ENCODE measurements at regions not wholly inside any gene's neighbourhood (a gene's known extent, or its start where the extent isn't known, plus 50 kb on each side); places are given as distances from the start of the nearest gene placed in this dataset.

DNA sequence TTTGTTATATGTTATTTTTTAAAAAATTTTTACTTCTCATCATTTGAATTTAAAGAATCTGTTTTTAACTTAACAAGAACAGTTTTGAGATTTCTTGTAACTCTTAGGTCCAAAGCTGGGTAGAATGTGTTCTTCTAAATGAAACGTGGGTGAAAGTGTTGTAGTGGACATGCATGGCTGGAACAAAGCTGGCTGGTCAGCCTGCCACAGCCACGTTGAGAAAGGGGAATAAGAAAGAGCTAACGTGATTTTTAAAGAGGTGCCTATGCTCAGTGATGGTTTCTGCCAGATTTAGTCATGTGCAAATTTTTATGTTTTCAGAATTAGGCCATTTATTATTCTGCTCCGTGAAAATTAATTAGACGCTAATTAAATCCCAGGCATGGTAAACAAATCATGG, 203.9 kb upstream of the COL3A1 start:
- CTCF ChIA-PET = no interaction called here
- no peak for TF ChIP-seq ARNT (IDR thresholded peaks at IDR 0.05)
- no peak for TF ChIP-seq FOXM1 (IDR thresholded peaks at IDR 0.05; ENCODE audit: borderline replicate concordance)
- TF ChIP-seq ELF4 (IDR thresholded peaks at IDR 0.05) = no peak
- no peak for TF ChIP-seq PKNOX1 (IDR thresholded peaks at IDR 0.05)
- no peak for TF ChIP-seq FOXK2 (IDR thresholded peaks at IDR 0.05)
- no peak for TF ChIP-seq TARDBP (IDR thresholded peaks at IDR 0.05)
- no peak for TF ChIP-seq HDGF (IDR thresholded peaks at IDR 0.05; ENCODE audit: borderline replicate concordance)
- TF ChIP-seq BHLHE40 (IDR thresholded peaks at IDR 0.05; ENCODE audit: borderline replicate concordance) = no peak
- POLR2A ChIA-PET = no interaction called here
- DNase-seq (ENCODE audit: extremely low spot score) = no peak

- no peak for DNase-seq (ENCODE audit: extremely low spot score)
- POLR2A ChIA-PET = no interaction called here
- CTCF ChIA-PET = no interaction called here
- no peak for TF ChIP-seq ZNF384 (IDR thresholded peaks at IDR 0.05)
- TF ChIP-seq SUZ12 (IDR thresholded peaks at IDR 0.05) = no peak
- no peak for TF ChIP-seq TARDBP (IDR thresholded peaks at IDR 0.05)
- no peak for TF ChIP-seq FOXK2 (IDR thresholded peaks at IDR 0.05)
- no peak for TF ChIP-seq ELF4 (IDR thresholded peaks at IDR 0.05)
- TF ChIP-seq LEF1 (IDR thresholded peaks at IDR 0.05; ENCODE audit: borderline replicate concordance) = no peak
- no peak for TF ChIP-seq FOXA1 (IDR thresholded peaks at IDR 0.05)
- no peak for TF ChIP-seq L3MBTL2 (conservative IDR thresholded peaks at IDR 0.05)
- no peak for TF ChIP-seq CTBP1 (IDR thresholded peaks at IDR 0.05; ENCODE audit: borderline replicate concordance)
- no peak for TF ChIP-seq FOXM1 (IDR thresholded peaks at IDR 0.05; ENCODE audit: borderline replicate concordance)
- no peak for TF ChIP-seq BHLHE40 (IDR thresholded peaks at IDR 0.05; ENCODE audit: borderline replicate concordance)
- TF ChIP-seq SP1 (IDR thresholded peaks at IDR 0.05) = no peak
- TF ChIP-seq PKNOX1 (IDR thresholded peaks at IDR 0.05) = no peak
- no peak for TF ChIP-seq NFRKB (IDR thresholded peaks at IDR 0.05)
- TF ChIP-seq ARNT (IDR thresholded peaks at IDR 0.05) = no peak
- TF ChIP-seq HDGF (IDR thresholded peaks at IDR 0.05; ENCODE audit: borderline replicate concordance) = no peak
These were observed 201.1 kb upstream of the COL3A1 start for GRCh38 chr2:188773075-188773474.

- TF ChIP-seq ZNF384 (IDR thresholded peaks at IDR 0.05) (no peak), PKNOX1 (IDR thresholded peaks at IDR 0.05) (no peak), SUZ12 (IDR thresholded peaks at IDR 0.05) (no peak), ELF4 (IDR thresholded peaks at IDR 0.05) (no peak), ARNT (IDR thresholded peaks at IDR 0.05) (no peak), SP1 (IDR thresholded peaks at IDR 0.05) (no peak), FOXM1 (IDR thresholded peaks at IDR 0.05; ENCODE audit: borderline replicate concordance) (no peak), CTBP1 (IDR thresholded peaks at IDR 0.05; ENCODE audit: borderline replicate concordance) (no peak), BHLHE40 (IDR thresholded peaks at IDR 0.05; ENCODE audit: borderline replicate concordance) (no peak), FOXK2 (IDR thresholded peaks at IDR 0.05) (no peak), HDGF (IDR thresholded peaks at IDR 0.05; ENCODE audit: borderline replicate concordance) (no peak)
- CTCF ChIA-PET = no interaction called here
- POLR2A ChIA-PET = no interaction called here
- no peak for DNase-seq (ENCODE audit: extremely low spot score)
These were observed 197.5 kb upstream of the COL3A1 start for GRCh38 chr2:188776634-188777033.

- TF ChIP-seq LEF1 (IDR thresholded peaks at IDR 0.05; ENCODE audit: borderline replicate concordance) (no peak), HDGF (IDR thresholded peaks at IDR 0.05; ENCODE audit: borderline replicate concordance) (no peak), BHLHE40 (IDR thresholded peaks at IDR 0.05; ENCODE audit: borderline replicate concordance) (no peak), PKNOX1 (IDR thresholded peaks at IDR 0.05) (no peak), FOXM1 (IDR thresholded peaks at IDR 0.05; ENCODE audit: borderline replicate concordance) (no peak), TARDBP (IDR thresholded peaks at IDR 0.05) (no peak), ELF4 (IDR thresholded peaks at IDR 0.05) (no peak), CTBP1 (IDR thresholded peaks at IDR 0.05; ENCODE audit: borderline replicate concordance) (no peak), L3MBTL2 (conservative IDR thresholded peaks at IDR 0.05) (no peak), FOXK2 (IDR thresholded peaks at IDR 0.05) (no peak), ARNT (IDR thresholded peaks at IDR 0.05) (no peak), SUZ12 (IDR thresholded peaks at IDR 0.05) (no peak), FOXA1 (IDR thresholded peaks at IDR 0.05) (no peak), NFRKB (IDR thresholded peaks at IDR 0.05) (no peak), ZNF384 (IDR thresholded peaks at IDR 0.05) (no peak), SP1 (IDR thresholded peaks at IDR 0.05) (no peak)
- CTCF ChIA-PET = no interaction called here
- POLR2A ChIA-PET = no interaction called here
- DNase-seq (ENCODE audit: extremely low spot score) = no peak
These were observed 189.9 kb upstream of the COL3A1 start for GRCh38 chr2:188784269-188784762.

DNA sequence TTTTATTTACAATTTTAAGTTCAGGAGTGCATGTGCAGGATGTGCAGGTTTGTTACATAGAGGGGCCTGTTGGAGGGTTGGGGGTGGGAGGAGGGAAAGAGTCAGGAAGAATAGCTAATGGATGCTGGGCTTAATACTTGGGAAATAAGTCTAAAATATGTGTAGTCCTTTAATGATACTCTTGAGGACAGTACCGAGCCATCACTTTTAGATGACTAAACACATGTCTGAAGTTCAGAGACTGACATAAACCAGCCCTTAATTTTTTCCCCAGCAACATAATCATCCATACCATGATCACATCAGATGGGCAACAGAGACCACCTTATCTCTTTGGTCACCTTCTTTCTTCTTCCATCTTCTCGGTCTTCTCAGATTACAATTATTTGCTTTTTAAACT, 189.1 kb upstream of the COL3A1 start:
- CTCF ChIA-PET = interaction anchor here (0.6 kb wide), 1 partner anchor 627 kb away, joined by 3 read pairs; no protein-coding TSS in a partner anchor
- DNase-seq (ENCODE audit: extremely low spot score) = no peak
- POLR2A ChIA-PET = no interaction called here
- TF ChIP-seq FOXA1 (IDR thresholded peaks at IDR 0.05) (no peak), CTBP1 (IDR thresholded peaks at IDR 0.05; ENCODE audit: borderline replicate concordance) (no peak), BHLHE40 (IDR thresholded peaks at IDR 0.05; ENCODE audit: borderline replicate concordance) (no peak), L3MBTL2 (conservative IDR thresholded peaks at IDR 0.05) (no peak), LEF1 (IDR thresholded peaks at IDR 0.05; ENCODE audit: borderline replicate concordance) (no peak), FOXM1 (IDR thresholded peaks at IDR 0.05; ENCODE audit: borderline replicate concordance) (no peak), TARDBP (IDR thresholded peaks at IDR 0.05) (no peak), FOXK2 (IDR thresholded peaks at IDR 0.05) (no peak), ELF4 (IDR thresholded peaks at IDR 0.05) (no peak), SP1 (IDR thresholded peaks at IDR 0.05) (no peak), PKNOX1 (IDR thresholded peaks at IDR 0.05) (no peak), SUZ12 (IDR thresholded peaks at IDR 0.05) (no peak), HDGF (IDR thresholded peaks at IDR 0.05; ENCODE audit: borderline replicate concordance) (no peak), ZNF384 (IDR thresholded peaks at IDR 0.05) (no peak), NFRKB (IDR thresholded peaks at IDR 0.05) (no peak), ARNT (IDR thresholded peaks at IDR 0.05) (no peak)

Data from HEK293T (cell line).